ENCODE measurements at regions not wholly inside any gene's neighbourhood (a gene's known extent, or its start where the extent isn't known, plus 50 kb on each side); places are given as distances from the start of the nearest gene placed in this dataset.

- Histone ChIP-seq H3K4me1 (no peaks in the 10 kb centered on the region), H3K27me3 (no peaks in the 10 kb centered on the region), H3K9me3 (no peaks in the 10 kb centered on the region), H3K4me3 (no peak overlapping the region), H3K27ac (no peak overlapping the region), H3K36me3 (no peaks in the 10 kb centered on the region)
- no peak for DNase-seq
- ATAC-seq, result no peak
- no peak for TF ChIP-seq CTCF (IDR thresholded peaks at IDR 0.05)
- intact Hi-C loops (cut with DNase I), result no loop called here
These were observed 532.3 kb upstream of the SUCLG2 start for GRCh38 chr3:68186733-68187132.

- no peak for TF ChIP-seq CTCF (IDR thresholded peaks at IDR 0.05)
- no peak for ATAC-seq
These were observed 522.2 kb upstream of the SUCLG2 start for GRCh38 chr3:68176600-68176999.

GRCh38 chr3:68173012-68173634, 518.7 kb upstream of the SUCLG2 start:
- Histone ChIP-seq H3K4me1 (no peaks in the 10 kb centered on the region), H3K9me3 (peaks cover 13% of the 10 kb centered on the region), H3K36me3 (no peaks in the 10 kb centered on the region), H3K27ac (no peak overlapping the region), H3K4me3 (no peak overlapping the region), H3K27me3 (no peaks in the 10 kb centered on the region)
- intact Hi-C loops (cut with DNase I), result no loop called here
- no peak for DNase-seq
- TF ChIP-seq CTCF (IDR thresholded peaks at IDR 0.05), result no peak
- no peak for ATAC-seq

More at GRCh38 chr3:68176600-68176999, 522.2 kb upstream of the SUCLG2 start:
- Histone ChIP-seq H3K36me3 (no peaks in the 10 kb centered on the region), H3K9me3 (peaks cover 9% of the 10 kb centered on the region), H3K4me3 (no peak overlapping the region), H3K4me1 (no peaks in the 10 kb centered on the region), H3K27ac (no peak overlapping the region), H3K27me3 (no peaks in the 10 kb centered on the region)
- intact Hi-C loops (cut with DNase I), result no loop called here
- DNase-seq, result no peak

GRCh38 chr3:68172039-68172438, 517.6 kb upstream of the SUCLG2 start:
- TF ChIP-seq CTCF (IDR thresholded peaks at IDR 0.05), result no peak
- intact Hi-C loops (cut with DNase I), result no loop called here
- no peaks in the 10 kb centered on the region for H3K4me1 ChIP-seq

GRCh38 chr3:68163968-68164367, 509.6 kb upstream of the SUCLG2 start:
- DNase-seq (no peak), ATAC-seq (no peak)
- intact Hi-C loops (cut with DNase I), result no loop called here
- no peak for TF ChIP-seq CTCF (IDR thresholded peaks at IDR 0.05)
- Histone ChIP-seq H3K36me3 (no peaks in the 10 kb centered on the region), H3K27ac (no peak overlapping the region), H3K27me3 (no peaks in the 10 kb centered on the region), H3K9me3 (no peaks in the 10 kb centered on the region), H3K4me3 (no peak overlapping the region), H3K4me1 (no peaks in the 10 kb centered on the region)

More at GRCh38 chr3:68172039-68172438, 517.6 kb upstream of the SUCLG2 start:
- Histone ChIP-seq H3K36me3 (no peaks in the 10 kb centered on the region), H3K9me3 (peaks cover 13% of the 10 kb centered on the region), H3K4me3 (no peak overlapping the region), H3K27me3 (no peaks in the 10 kb centered on the region), H3K27ac (no peak overlapping the region)
- ATAC-seq (no peak), DNase-seq (no peak)

- Histone ChIP-seq H3K36me3 (no peaks in the 10 kb centered on the region), H3K9me3 (no peaks in the 10 kb centered on the region), H3K4me1 (no peaks in the 10 kb centered on the region), H3K27me3 (no peaks in the 10 kb centered on the region), H3K27ac (no peak overlapping the region), H3K4me3 (no peak overlapping the region)
- intact Hi-C loops (cut with DNase I), result no loop called here
- TF ChIP-seq CTCF (IDR thresholded peaks at IDR 0.05), result no peak
- no peak for ATAC-seq
- no peak for DNase-seq
These were observed 508.6 kb upstream of the SUCLG2 start for GRCh38 chr3:68163062-68163461.
